Endothelial cell of umbilical vein (primary cell): ENCODE measurements at regions not wholly inside any gene's neighbourhood (a gene's known extent, or its start where the extent isn't known, plus 50 kb on each side); places are given as distances from the start of the nearest gene placed in this dataset.

Experiments used
- BruUV-seq: library from RNA; stranded (reverse); fragments of 400-500 nt; replicated peaks from 2 replicates; lab custom pipeline; 2021; lab: Mats Ljungman, UMichigan
- CTCF ChIA-PET: fragments of 300-600, 350-600 bp; sonication (Branson Sonifier 250); formaldehyde crosslinking; loops from one replicate; lab custom pipeline; 2021; ENCODE audit warnings: antibody characterized with exemption, inconsistent platforms; lab: Charles Lee
- POLR2A ChIA-PET: fragments of 300-600, 350-600 bp; sonication (Branson Sonifier 250); formaldehyde crosslinking; loops from one replicate; lab custom pipeline; 2021; ENCODE audit warnings: antibody characterized with exemption, inconsistent platforms; lab: Charles Lee
- DNase-seq: peaks from one replicate; pipeline ENCODE4 v3.0.0-alpha.2; 2011; ENCODE audit warnings: low read depth, low spot score
- FAIRE-seq: peaks from 2 replicates; lab custom pipeline; 2011; peaks lifted over from hg19 to GRCh38; lab: Jason Lieb, UNC
- H2AFZ ChIP-seq: 2 replicates; pipeline ENCODE4 v1.6.0; 2012; ENCODE audit warnings: low read depth, low read length, control low read depth, inconsistent platforms
- H3K27ac ChIP-seq: 2 replicates; pipeline ENCODE4 v1.5.1; 2011; ENCODE audit warnings: low read depth, mild to moderate bottlenecking, control low read depth, low read length, moderate library complexity; ENCODE audit not compliant: insufficient read depth
- H3K27me3 ChIP-seq, 2 experiments: 2 replicates each; pipeline versions ENCODE4 v1.6.0 to v1.6.1; 2011; ENCODE audit warnings: low read length in 2 of 2, mixed read lengths in 1 of 2; ENCODE audit not compliant: control insufficient read depth in 2 of 2, insufficient read depth in 2 of 2
- H3K36me3 ChIP-seq, 2 experiments: 2 replicates in 1 of 2; 3 replicates in 1 of 2; pipeline ENCODE4 v1.5.1; 2011; ENCODE audit warnings: low read length in 2 of 2, mild to moderate bottlenecking in 1 of 2, moderate library complexity in 1 of 2; ENCODE audit not compliant: control insufficient read depth in 2 of 2, insufficient read depth in 2 of 2; ENCODE audit errors: extremely low read depth in 1 of 2
- H3K4me1 ChIP-seq: 3 replicates; pipeline ENCODE4 v1.5.1; 2011; ENCODE audit warnings: mild to moderate bottlenecking, low read length; ENCODE audit not compliant: control insufficient read depth, insufficient read depth; ENCODE audit errors: extremely low read depth
- H3K4me2 ChIP-seq: 2 replicates; pipeline ENCODE4 v1.6.1; 2011; ENCODE audit warnings: low read length, control low read depth, mixed read lengths; ENCODE audit not compliant: insufficient read depth
- H3K4me3 ChIP-seq, 3 experiments: fragments of 200-600 bp in 1 of 3; sonication (generic), shearing (Covaris generic) in 1 of 3; replicated peaks in 1 of 3; 2 replicates each; pipeline ENCODE4 v1.5.1; 2011 to 2016; ENCODE audit warnings: control low read depth in 3 of 3, low read length in 3 of 3, mild to moderate bottlenecking in 2 of 3, inconsistent platforms in 1 of 3, low read depth in 1 of 3, moderate library complexity in 1 of 3; ENCODE audit not compliant: insufficient read depth in 1 of 3
- H3K79me2 ChIP-seq: 2 replicates; pipeline ENCODE4 v1.6.0; 2012; ENCODE audit warnings: low read length, inconsistent platforms; ENCODE audit not compliant: control insufficient read depth, insufficient read depth
- H3K9ac ChIP-seq: replicated peaks from 2 replicates; pipeline ENCODE3; 2011; ENCODE audit warnings: low read length, control low read depth; ENCODE audit not compliant: insufficient read depth; ENCODE audit errors: extremely low read depth
- H3K9me1 ChIP-seq: replicated peaks from 3 replicates; pipeline ENCODE4 v1.6.0; 2011; ENCODE audit warnings: mild to moderate bottlenecking, low read length; ENCODE audit not compliant: control insufficient read depth, insufficient read depth; ENCODE audit errors: extremely low read depth
- H3K9me3 ChIP-seq: replicated peaks from 2 replicates; pipeline ENCODE4 v1.5.1; 2012; ENCODE audit warnings: low read length, inconsistent platforms; ENCODE audit not compliant: control insufficient read depth, insufficient read depth
- H4K20me1 ChIP-seq: replicated peaks from 2 replicates; pipeline ENCODE3; 2011; ENCODE audit warnings: mild to moderate bottlenecking, low read length; ENCODE audit not compliant: control insufficient read depth, insufficient read depth; ENCODE audit errors: extremely low read depth
- CTCF ChIP-seq, 2 donors: IDR thresholded peaks; 1 replicate in 1 of 2; 2 replicates in 1 of 2; pipeline ENCODE4 v1.5.1; 2011; ENCODE audit warnings: low read length in 2 of 2, mild to moderate bottlenecking in 2 of 2, moderate library complexity in 2 of 2, control low read depth in 1 of 2, inconsistent platforms in 1 of 2, low read depth in 1 of 2; ENCODE audit not compliant: insufficient read depth in 1 of 2; ENCODE audit errors: extremely low read depth in 1 of 2
- EZH2 ChIP-seq: IDR thresholded peaks from 2 replicates; pipeline ENCODE4 v1.6.1; 2012; ENCODE audit warnings: borderline replicate concordance, low read depth, mild to moderate bottlenecking, moderate library complexity, low read length, inconsistent platforms; ENCODE audit not compliant: severe bottlenecking
- FOS ChIP-seq: IDR thresholded peaks from 2 replicates; pipeline ENCODE4 v1.6.1; 2011; ENCODE audit warnings: mild to moderate bottlenecking, low read length, moderate library complexity, borderline replicate concordance; ENCODE audit not compliant: insufficient read depth
- MYC ChIP-seq: IDR thresholded peaks from one replicate; pipeline ENCODE4 v1.6.1; 2011; ENCODE audit warnings: mild to moderate bottlenecking, low read depth, low read length
- POLR2AphosphoS5 ChIP-seq: IDR thresholded peaks from 2 replicates; pipeline ENCODE4 v1.6.1; 2012; ENCODE audit warnings: low read depth, mild to moderate bottlenecking, control low read depth, low read length, moderate library complexity; ENCODE audit not compliant: insufficient read depth
- dilution Hi-C: fragments of 300-500 bp; cut with MboI; formaldehyde crosslinking; loops from one replicate; pipeline ENCODE4 v1.15.0; 2019; ENCODE audit warnings: low sequenced_read_pairs; ENCODE audit not compliant: extremely low pct_ligation_motif_present
- intact Hi-C: fragments of 100-400 bp; cut with micrococcal nuclease; formaldehyde crosslinking; loops from one replicate; pipeline ENCODE4 v1.10.0; 2022

- no peaks in the 10 kb centered on the region for H3K79me2 ChIP-seq
- no peaks in the 10 kb centered on the region for H3K9me3 ChIP-seq
- no peaks in the 10 kb centered on the region for H3K9me1 ChIP-seq
- no peaks in the 10 kb centered on the region for H3K27me3 ChIP-seq
- DNase-seq (no peak), FAIRE-seq (no peak)
- POLR2A ChIA-PET: no interaction called here
- BruUV-seq: no TSS peak
- H3K4me2 ChIP-seq: no peak overlapping the region
- no peak for TF ChIP-seq POLR2AphosphoS5
- no peak overlapping the region for H3K4me3 ChIP-seq
- no peak overlapping the region for H3K27ac ChIP-seq
- H3K36me3 ChIP-seq: no peaks in the 10 kb centered on the region
- H2AFZ ChIP-seq: no peak overlapping the region
- dilution Hi-C loops: no loop called here
- CTCF ChIA-PET: no interaction called here
- H3K9ac ChIP-seq: no peak overlapping the region
- H3K4me1 ChIP-seq: no peaks in the 10 kb centered on the region
- no peaks in the 10 kb centered on the region for H4K20me1 ChIP-seq
- intact Hi-C loops: no loop called here
These were observed 322.0 kb upstream of the FKBP1C start for GRCh38 chr6:62889240-62889639.

GRCh38 chr6:62891065-62891647 lies 320.1 kb upstream of the FKBP1C start:
- no peaks in the 10 kb centered on the region for H3K9me1 ChIP-seq
- H3K4me2 ChIP-seq: no peak overlapping the region
- no peak for TF ChIP-seq CTCF (IDR thresholded peaks at IDR 0.05; ENCODE audit: extremely low read depth in 1 of 2, insufficient read depth in 1 of 2, low read depth in 1 of 2, low read length in 2 of 2)
- no peak for TF ChIP-seq FOS
- no peak for TF ChIP-seq EZH2
- no peak for TF ChIP-seq MYC
- TF ChIP-seq POLR2AphosphoS5: no peak
- no peak for DNase-seq
- H3K4me3 ChIP-seq: no peak overlapping the region
- no peaks in the 10 kb centered on the region for H3K4me1 ChIP-seq
- H3K36me3 ChIP-seq: no peaks in the 10 kb centered on the region
- ChIA-PET CTCF (interaction anchor here (0.8 kb wide), 1 partner anchor 9 kb away, joined by 4 read pairs; no protein-coding TSS in a partner anchor), POLR2A (no interaction called here)
- no peak for FAIRE-seq
- no peak overlapping the region for H3K9ac ChIP-seq
- no peaks in the 10 kb centered on the region for H4K20me1 ChIP-seq
- no peak overlapping the region for H2AFZ ChIP-seq
- BruUV-seq: no TSS peak
- intact Hi-C loops (no loop called here), dilution Hi-C loops (no loop called here)
- no peaks in the 10 kb centered on the region for H3K9me3 ChIP-seq
- no peaks in the 10 kb centered on the region for H3K27me3 ChIP-seq
- H3K79me2 ChIP-seq: no peaks in the 10 kb centered on the region
- no peak overlapping the region for H3K27ac ChIP-seq
